AG04450 (cell line): ENCODE measurements at regions not wholly inside any gene's neighbourhood (a gene's known extent, or its start where the extent isn't known, plus 50 kb on each side); places are given as distances from the start of the nearest gene placed in this dataset.

Experiments used
- CTCF ChIA-PET: fragments of 300-600, 350-600 bp; formaldehyde crosslinking; extraction: SDS; loops from one replicate; lab custom pipeline; 2022; ENCODE audit warnings: antibody characterized with exemption, inconsistent platforms; lab: Charles Lee
- POLR2A ChIA-PET: fragments of 350-600 bp; formaldehyde crosslinking; extraction: SDS; loops from one replicate; lab custom pipeline; 2021; ENCODE audit warnings: antibody characterized with exemption, inconsistent platforms; lab: Yijun Ruan, JAX
- DNase-seq: peaks from one replicate; pipeline ENCODE4 v3.0.0-alpha.2; 2011; ENCODE audit warnings: low read depth, low spot score
- H3K27ac ChIP-seq: one replicate; pipeline ENCODE4 v1.5.1; 2012; ENCODE audit warnings: low read depth, low read length, control low read depth
- H3K27me3 ChIP-seq: one replicate; pipeline ENCODE4 v1.6.0; 2012; ENCODE audit warnings: low read length; ENCODE audit not compliant: control insufficient read depth, insufficient read depth
- H3K4me3 ChIP-seq: 2 replicates; pipeline ENCODE4 v1.5.1; 2011; ENCODE audit warnings: mild to moderate bottlenecking, low read depth, low read length, control low read depth
- H3K9me3 ChIP-seq: 2 replicates; pipeline ENCODE4 v1.5.1; 2012; ENCODE audit warnings: low read length; ENCODE audit not compliant: control insufficient read depth, insufficient read depth
- TF ChIP-seq, protein P1 (sequence below): IDR thresholded peaks from 2 replicates; pipeline ENCODE4 v1.5.1; 2011; ENCODE audit warnings: low read depth, low read length, control low read depth, inconsistent platforms

DNA sequence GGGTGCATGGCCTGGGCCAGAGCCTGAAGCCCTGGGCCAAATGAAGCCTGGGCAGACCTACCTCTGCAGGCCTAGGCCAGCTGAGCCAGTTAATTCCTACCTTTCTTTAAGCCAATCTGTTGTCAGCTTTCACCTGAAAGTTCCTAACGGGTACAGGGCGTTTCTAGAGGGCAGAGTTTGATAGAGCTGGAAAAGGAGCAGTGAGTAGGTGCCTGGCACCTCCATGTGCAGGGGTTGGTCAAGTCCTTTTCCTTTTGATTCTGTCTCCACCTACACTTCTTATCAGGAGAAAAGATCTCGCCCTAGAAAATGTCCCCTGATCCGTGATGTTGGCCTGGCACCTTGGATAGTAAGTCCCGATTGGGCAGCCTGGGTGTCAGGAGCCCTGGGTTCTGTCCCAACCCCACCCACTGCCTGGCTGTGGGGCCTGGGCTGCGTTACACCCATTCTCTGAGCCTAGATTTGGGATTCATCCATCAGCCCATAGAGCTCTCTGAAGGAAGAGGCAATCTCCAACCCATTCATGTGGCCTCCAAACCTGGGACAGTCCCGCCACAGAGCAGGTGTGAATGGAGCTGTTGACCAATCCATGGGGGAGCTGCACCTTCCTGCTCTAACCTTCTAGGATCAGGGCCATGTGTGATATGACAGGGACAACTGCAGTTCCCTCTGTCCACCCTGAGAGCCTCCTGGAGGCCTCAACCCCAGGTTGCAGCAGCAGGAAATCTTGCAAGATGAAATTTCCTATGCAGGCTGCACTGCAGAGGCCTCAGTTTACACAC, 304.3 kb downstream of the MATN1 start:
- no peak overlapping the region for H3K4me3 ChIP-seq
- no peaks in the 10 kb centered on the region for H3K9me3 ChIP-seq
- DNase-seq, result no peak
- ChIA-PET POLR2A (no interaction called here), CTCF (interaction anchor here (0.6 to 1.1 kb wide), 2 partner anchors 39 to 107 kb away, joined by 3 to 5 read pairs; no protein-coding TSS in a partner anchor)
- TF ChIP-seq, protein P1, sequence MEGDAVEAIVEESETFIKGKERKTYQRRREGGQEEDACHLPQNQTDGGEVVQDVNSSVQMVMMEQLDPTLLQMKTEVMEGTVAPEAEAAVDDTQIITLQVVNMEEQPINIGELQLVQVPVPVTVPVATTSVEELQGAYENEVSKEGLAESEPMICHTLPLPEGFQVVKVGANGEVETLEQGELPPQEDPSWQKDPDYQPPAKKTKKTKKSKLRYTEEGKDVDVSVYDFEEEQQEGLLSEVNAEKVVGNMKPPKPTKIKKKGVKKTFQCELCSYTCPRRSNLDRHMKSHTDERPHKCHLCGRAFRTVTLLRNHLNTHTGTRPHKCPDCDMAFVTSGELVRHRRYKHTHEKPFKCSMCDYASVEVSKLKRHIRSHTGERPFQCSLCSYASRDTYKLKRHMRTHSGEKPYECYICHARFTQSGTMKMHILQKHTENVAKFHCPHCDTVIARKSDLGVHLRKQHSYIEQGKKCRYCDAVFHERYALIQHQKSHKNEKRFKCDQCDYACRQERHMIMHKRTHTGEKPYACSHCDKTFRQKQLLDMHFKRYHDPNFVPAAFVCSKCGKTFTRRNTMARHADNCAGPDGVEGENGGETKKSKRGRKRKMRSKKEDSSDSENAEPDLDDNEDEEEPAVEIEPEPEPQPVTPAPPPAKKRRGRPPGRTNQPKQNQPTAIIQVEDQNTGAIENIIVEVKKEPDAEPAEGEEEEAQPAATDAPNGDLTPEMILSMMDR, result no peak
- H3K27ac ChIP-seq, result no peak overlapping the region
- H3K27me3 ChIP-seq, result peaks cover 3% of the 10 kb centered on the region

DNA sequence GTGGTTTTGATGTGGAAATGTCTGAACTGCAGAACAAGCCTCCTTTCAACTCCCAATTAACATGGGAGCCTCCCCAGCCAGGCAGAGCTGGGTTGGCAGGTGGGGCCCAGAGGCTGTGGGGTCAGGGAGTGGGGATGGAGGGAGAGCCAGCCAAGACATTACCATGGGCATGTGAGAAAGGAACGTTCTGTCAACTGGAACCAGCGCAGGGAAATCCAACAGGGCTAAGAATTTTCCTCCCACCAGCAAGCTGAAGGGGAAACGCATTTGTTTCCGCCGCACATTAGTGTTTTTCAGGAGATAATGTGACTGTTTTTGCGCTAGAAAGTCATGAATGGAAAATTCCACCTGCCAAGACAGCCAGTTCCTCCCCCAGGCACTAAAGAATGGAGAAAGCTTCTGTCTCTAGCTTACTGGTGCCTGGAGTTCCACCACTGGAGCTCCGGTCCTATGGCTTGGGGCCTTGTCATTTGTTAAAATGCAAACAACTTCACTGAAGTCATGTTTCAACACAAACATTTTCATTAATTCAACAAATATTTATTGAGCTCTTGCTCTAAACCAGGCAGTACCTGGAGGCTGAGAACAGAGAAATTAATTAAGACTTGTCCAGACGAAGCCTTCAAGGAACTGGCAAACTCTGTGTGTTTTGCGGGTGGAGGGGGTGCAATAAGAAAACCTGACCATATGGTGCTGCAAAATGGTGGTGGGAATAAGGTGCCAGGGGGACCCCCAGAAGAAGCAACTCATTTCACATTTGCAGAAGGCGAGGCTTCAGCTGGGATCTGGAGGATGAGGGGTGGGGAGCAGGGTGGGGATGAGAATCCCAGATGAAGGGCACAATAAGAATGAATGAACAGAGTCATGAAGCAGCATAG, 305.1 kb downstream of the MATN1 start:
- CTCF ChIA-PET, result interaction anchor here (0.6 to 1.1 kb wide), 2 partner anchors 38 to 107 kb away, joined by 3 to 5 read pairs; no protein-coding TSS in a partner anchor
- TF ChIP-seq, protein P1, result no peak
- Histone ChIP-seq H3K27me3 (peaks cover 3% of the 10 kb centered on the region), H3K9me3 (no peaks in the 10 kb centered on the region; the same call in 1 of the 2 replicates), H3K27ac (no peak overlapping the region), H3K4me3 (no peak overlapping the region)
- POLR2A ChIA-PET, result no interaction called here
- no peak for DNase-seq

DNA sequence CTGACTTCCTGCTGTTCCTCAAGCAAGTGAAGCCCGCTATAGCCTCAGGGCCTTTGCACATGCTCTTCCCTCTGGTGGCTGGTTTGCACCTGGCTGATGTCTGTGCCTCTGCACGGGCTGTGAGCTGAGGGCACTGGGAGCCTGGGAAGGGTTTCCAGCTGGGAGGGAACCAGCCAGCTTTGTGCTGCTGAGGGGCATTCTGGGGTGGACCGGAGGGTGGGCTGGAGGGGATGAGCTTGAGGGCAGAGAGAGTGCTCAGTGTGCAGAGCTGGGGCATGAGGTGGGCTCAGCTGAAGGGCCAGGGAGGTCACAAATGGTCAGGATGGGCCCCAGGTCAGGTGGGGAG, 305.7 kb downstream of the MATN1 start:
- CTCF ChIA-PET, result no interaction called here
- Histone ChIP-seq H3K27me3 (peaks cover 3% of the 10 kb centered on the region), H3K27ac (no peak overlapping the region), H3K4me3 (no peak overlapping the region), H3K9me3 (no peaks in the 10 kb centered on the region; the same call in 1 of the 2 replicates)
- TF ChIP-seq, protein P1, result no peak
- POLR2A ChIA-PET, result no interaction called here
- no peak for DNase-seq

DNA sequence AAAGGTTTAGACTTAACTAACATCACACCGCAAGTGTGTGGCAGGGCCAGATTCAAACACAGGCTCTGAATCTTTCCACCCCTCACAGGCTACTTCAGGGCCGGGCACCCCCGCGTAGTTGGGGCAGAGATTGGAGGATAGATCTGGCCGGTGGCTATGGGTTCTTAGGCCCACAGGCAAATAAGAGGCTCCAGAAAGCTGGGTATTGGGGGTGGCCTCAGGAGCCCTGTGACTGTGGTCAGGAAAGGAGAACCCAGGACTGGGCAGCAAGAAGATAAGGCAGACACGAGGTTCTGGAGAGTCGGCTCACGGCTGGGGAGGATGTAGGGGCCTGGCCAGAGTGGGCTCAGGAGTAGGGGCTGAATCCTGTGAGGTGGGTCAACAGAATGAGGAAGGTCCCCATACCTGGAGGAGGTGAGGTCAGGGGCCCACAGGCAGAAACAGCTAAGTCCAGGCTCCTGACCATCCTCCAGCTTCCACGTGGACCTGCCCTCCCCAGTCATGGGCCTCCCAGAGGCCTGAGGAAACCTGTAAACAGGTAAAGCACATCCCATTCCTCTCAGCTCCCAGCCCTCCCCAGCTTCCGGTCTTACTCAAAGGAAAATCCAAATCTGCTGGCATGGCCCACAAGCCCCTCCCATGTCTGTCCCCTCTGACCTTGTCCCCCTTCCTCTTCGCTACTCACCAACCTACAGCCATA, 306.2 kb downstream of the MATN1 start:
- H3K27me3 ChIP-seq, result peaks cover 3% of the 10 kb centered on the region
- TF ChIP-seq, protein P1, result no peak
- no peak overlapping the region for H3K27ac ChIP-seq
- DNase-seq, result no peak
- POLR2A ChIA-PET, result no interaction called here
- H3K4me3 ChIP-seq, result no peak overlapping the region
- no peaks in the 10 kb centered on the region; the same call in 1 of the 2 replicates for H3K9me3 ChIP-seq
- CTCF ChIA-PET, result no interaction called here
